HPDE6-E6E7 (cell line): ENCODE measurements at regions not wholly inside any gene's neighbourhood (a gene's known extent, or its start where the extent isn't known, plus 50 kb on each side); places are given as distances from the start of the nearest gene placed in this dataset.

Experiments
- DNase-seq: peaks from one replicate; pipeline ENCODE4 v3.0.0; 2011; ENCODE audit warnings: missing footprints; ENCODE audit errors: extremely low spot score

GRCh38 chr9:38313421-38313820 lies 79.1 kb upstream of the ALDH1B1 start:
- no peak for DNase-seq

GRCh38 chr9:38312406-38312805 lies 80.1 kb upstream of the ALDH1B1 start:
- DNase-seq: no peak

DNA sequence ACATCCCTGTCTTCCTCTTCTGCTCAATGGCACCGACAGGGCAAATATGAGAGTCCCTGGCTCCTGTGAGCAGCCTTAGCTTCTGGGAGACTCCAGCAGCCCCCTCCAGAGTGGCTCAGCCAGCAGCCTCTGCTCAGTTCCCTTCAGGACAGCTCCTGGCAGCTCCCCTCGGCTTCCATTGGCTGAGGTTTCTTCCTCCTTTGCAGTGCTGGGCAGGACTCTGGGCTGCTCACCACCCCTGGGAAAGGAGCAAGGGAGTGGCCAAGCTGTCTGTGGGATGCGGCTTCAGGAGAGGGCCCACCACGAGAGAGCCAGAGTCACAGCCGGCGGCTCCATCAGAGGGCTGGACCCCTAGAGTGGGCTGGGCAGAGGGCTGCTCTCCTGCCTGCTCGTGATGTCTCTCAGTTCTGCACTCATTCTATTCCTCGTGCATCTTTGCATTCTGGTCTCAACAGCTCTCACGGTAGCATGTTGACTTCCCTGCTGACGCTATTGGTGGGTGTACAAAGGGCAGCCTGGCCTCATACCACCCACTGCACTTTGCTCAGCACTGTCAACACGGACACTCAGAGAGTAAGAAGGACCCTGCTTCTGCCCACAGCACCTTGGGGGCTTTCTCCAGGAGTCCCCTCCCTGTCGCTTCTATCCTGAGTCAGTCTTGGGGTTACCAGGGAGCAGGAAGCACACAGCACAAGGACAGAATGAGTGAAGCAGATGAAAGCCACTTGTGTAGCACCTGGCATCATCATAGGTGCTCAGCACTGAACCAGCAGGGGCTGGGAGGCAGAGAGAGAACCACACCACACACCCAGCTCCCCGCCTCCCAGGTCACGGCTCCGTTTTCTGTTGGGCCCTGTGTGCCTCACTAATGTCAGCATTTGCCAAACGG lies 80.9 kb upstream of the ALDH1B1 start:
- no peak for DNase-seq

DNA sequence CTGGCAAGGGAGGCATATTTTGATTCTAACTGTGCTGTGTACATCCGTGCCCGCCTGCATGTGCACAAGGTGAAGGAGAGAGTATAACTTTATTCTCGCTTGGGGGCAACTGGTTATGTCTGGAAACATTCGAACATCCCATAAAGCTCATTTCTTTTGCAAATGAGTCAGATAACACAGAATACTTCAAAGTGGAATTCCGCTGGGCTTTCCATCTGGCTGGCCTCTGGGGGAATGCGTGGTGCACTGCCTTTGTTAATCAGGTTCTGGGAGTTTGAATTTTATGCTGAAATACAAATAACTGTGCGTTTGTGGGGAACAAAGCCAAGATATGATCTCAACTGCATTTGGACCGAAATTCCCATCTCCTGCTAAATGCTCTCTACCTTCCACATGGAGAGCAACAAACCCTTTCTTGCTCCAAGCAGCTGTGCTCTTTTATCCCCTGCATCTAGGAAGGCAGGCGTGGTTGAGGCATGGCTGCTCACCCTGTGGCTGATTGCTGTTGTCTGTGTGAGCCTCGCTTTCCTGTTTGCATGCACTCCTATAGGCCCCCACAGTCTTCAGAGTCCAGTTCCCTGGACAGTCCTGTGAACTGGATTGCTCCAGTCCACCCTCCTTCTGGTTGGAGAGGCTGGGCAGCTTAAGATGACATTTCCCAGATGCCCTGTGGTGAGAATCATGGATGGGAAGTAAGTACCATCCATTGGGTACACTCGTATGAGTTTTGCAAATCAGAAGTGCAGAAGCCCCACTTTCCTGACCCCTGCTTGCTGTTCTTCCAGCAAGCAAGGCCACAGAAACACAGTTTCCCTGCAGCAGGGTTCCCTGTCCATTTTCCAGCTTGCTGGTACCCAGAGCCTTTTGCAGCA lies 82.9 kb upstream of the ALDH1B1 start:
- no peak for DNase-seq

DNA sequence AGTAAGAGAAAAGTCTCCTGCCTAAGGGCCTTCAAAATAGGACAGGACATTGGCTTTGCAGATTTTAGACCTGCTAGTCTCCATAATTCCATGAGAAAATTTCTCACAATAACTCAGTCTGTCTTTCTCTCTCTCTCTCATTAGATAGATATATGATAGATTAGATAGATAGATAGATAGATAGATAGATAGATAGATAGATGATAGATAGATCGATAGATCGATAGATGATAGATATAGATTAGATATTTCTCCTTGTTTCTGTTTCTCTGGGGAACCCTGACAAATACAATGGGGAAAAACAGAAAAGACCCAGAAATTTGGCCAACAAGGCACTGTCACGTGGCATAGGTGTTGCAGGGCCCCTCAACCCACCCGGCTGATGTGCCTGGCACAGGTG lies 84.4 kb upstream of the ALDH1B1 start:
- DNase-seq: no peak

DNA sequence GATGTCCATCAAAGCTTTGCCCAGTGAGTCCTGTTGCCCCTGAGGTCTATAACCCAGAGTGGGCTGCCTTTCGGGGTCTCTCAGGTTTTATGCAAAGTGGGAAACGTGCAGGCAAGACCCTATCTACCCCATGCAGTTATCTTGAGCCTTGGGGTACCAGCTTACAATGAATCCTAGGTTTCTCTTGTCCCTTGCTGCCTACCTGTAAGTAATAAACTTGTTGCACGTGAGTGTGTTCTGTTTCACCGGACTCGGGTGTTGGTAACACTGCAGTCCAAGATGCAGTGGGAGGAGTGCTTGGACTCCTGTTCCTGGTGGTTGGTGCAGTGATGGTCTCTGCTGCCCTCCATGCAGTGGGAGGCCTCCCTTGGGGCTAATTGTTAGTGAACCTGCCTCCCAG lies 85.6 kb upstream of the ALDH1B1 start:
- no peak for DNase-seq

GRCh38 chr9:38305582-38305981 lies 86.9 kb upstream of the ALDH1B1 start:
- DNase-seq: no peak

- DNase-seq: no peak
Observed at GRCh38 chr9:38301376-38302106, 91.0 kb upstream of the ALDH1B1 start.

GRCh38 chr9:38299856-38300255 lies 92.6 kb upstream of the ALDH1B1 start:
- no peak for DNase-seq

GRCh38 chr9:38298904-38299303 lies 93.6 kb upstream of the ALDH1B1 start:
- DNase-seq: no peak

DNA sequence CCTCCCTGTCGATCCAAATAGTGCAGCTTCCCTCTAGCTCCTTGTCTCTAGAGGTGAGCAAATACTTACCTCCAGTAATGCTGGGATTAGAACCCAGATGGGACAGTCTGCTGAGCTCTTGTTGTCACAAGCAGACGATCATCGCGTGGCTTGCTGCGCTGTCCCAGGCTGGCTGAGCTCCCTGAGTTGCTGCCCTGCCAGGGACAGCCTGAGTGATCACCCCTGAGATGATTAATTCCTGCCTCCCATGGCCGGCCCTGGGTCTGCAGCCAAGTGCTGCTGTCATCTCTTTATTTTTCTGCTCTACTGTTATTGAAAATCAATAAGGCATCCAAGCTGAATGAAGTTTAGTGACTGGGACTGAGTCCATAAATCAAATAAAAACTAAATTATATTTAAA lies 94.0 kb upstream of the ALDH1B1 start:
- DNase-seq: no peak

DNA sequence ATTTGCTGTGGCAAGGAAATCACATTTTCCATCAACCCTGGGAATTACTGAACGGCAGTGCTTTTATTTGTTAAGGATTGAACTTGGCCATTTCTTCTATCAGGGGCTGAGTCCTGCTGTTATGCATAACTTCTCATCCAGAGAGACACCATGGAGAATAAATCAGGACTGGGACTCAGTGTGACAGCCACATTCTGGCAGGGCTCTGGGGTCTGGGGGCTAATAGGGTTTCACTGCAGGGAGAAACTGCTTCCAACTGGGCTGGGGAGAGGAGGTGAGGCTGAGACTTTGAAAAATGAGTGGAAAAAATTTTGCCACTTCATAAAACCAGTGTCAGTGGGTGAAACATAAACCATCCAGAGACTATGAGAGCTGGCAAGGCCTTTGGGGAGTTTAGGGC lies 95.7 kb upstream of the ALDH1B1 start:
- no peak for DNase-seq

GRCh38 chr9:38295764-38296163 lies 96.7 kb upstream of the ALDH1B1 start:
- no peak for DNase-seq

- DNase-seq: no peak
Observed at GRCh38 chr9:38294220-38294960, 98.1 kb upstream of the ALDH1B1 start.

DNA sequence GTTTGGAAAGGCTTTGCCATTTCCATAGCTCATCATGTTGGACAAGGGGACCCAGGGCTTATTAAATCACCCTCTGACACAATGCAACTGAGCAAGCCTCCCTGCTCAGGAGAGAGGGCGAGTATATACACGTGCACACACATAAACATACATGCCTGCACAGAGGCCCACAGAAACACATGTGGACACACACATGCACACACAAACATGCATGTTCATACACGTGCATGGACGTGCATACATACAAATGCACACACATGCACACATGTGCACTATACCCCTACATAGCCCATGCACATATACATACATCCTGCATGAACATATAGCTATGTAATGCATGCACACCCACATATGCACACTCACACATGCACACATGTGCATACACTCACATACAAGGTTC lies 99.5 kb upstream of the ALDH1B1 start:
- DNase-seq: no peak

- DNase-seq: no peak
Observed at GRCh38 chr9:38292480-38292879, 100.0 kb upstream of the ALDH1B1 start.

- no peak for DNase-seq
Observed at GRCh38 chr9:38289866-38290245, 102.6 kb upstream of the ALDH1B1 start.

DNA sequence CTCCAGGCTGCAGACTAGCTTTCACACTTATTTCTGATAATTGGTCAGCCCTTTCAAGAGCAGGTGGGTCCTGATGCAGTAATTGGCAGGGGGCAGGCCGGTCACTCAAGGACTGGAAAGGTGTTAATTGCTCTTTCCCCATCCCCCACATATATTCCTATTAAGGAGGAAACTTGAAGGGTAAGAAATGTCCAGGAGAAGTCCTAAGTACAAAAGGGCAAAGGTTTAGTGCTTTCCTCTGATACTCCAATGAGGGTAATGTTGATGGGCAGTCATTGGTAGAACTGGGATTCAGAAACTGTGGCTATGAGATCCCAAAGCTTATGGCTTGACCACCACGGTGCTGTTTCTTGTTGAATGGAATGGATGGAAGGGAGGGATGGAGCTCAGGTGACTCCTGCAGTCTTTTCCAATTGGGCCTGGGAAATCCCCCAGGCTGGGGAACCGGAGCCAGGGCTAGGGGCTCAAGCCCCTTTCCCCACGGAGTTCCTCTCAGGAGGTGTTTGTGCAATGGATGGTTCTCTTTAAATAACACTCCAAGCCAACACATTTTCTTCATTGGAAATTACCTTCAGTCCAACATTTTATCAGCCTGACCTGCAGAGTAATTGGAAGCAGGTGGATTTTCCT lies 103.2 kb upstream of the ALDH1B1 start:
- no peak for DNase-seq

GRCh38 chr9:38288502-38288901 lies 104.0 kb upstream of the ALDH1B1 start:
- DNase-seq: no peak

GRCh38 chr9:38287420-38287985 lies 105.0 kb upstream of the ALDH1B1 start:
- DNase-seq: peak; percentile 90

DNA sequence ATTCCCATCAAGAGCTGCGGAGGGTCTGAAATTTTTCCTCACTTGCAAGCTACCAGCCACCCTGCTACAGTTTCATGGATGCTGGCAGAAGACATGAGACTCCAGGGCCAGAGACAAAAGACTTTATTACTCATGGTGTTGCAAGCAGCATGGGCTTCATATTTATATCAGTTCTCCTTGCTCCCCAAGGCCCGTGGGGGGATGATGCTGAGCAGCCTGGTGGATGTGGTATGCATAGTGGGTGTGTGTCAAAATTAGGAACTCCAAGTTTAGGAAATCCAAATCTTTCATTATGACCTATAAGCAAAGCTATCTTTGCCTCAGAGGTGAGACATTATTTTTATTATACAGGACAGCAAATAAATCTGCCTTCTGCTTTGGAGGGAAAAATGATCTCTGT lies 105.7 kb upstream of the ALDH1B1 start:
- no peak for DNase-seq
